ENCODE measurements at regions not wholly inside any gene's neighbourhood (a gene's known extent, or its start where the extent isn't known, plus 50 kb on each side); places are given as distances from the start of the nearest gene placed in this dataset.

GRCh38 chr20:47940101-47940813, 155.0 kb upstream of the SULF2 start:
- no peak for DNase-seq (ENCODE audit: low read depth)
- Histone ChIP-seq H3K36me3 (ENCODE audit: control insufficient read depth, insufficient read depth, low read length) (no peaks in the 10 kb centered on the region), H3K4me3 (ENCODE audit: low read depth, low read length) (no peak overlapping the region), H3K27me3 (ENCODE audit: control insufficient read depth, insufficient read depth, low read length) (peaks cover 14% of the 10 kb centered on the region)
- CTCF ChIA-PET = interaction anchor here (1.2 to 1.6 kb wide), 2 partner anchors 10 to 13 kb away, joined by 4 to 5 read pairs; no protein-coding TSS in a partner anchor
- TF ChIP-seq CTCF (IDR thresholded peaks at IDR 0.05; ENCODE audit: insufficient read depth, low read depth, low read length) = no peak
- POLR2A ChIA-PET = no interaction called here

- H3K27me3 ChIP-seq (ENCODE audit: control insufficient read depth, insufficient read depth, low read length) = peaks cover 16% of the 10 kb centered on the region
- no peak for DNase-seq (ENCODE audit: low read depth)
- no peak overlapping the region for H3K4me3 ChIP-seq (ENCODE audit: low read depth, low read length)
- ChIA-PET CTCF (interaction anchor here (1.0 kb wide), 1 partner anchor 11 kb away, joined by 3 read pairs; no protein-coding TSS in a partner anchor), POLR2A (no interaction called here)
- no peaks in the 10 kb centered on the region for H3K36me3 ChIP-seq (ENCODE audit: control insufficient read depth, insufficient read depth, low read length)
- TF ChIP-seq CTCF (IDR thresholded peaks at IDR 0.05; ENCODE audit: insufficient read depth, low read depth, low read length) = no peak
Observed at GRCh38 chr20:47936612-47937011, 151.3 kb upstream of the SULF2 start.

GRCh38 chr20:47934761-47935160, 149.5 kb upstream of the SULF2 start:
- no peak for TF ChIP-seq CTCF (IDR thresholded peaks at IDR 0.05; ENCODE audit: insufficient read depth, low read depth, low read length)
- H3K36me3 ChIP-seq (ENCODE audit: control insufficient read depth, insufficient read depth, low read length) = no peaks in the 10 kb centered on the region
- peaks cover 12% of the 10 kb centered on the region for H3K27me3 ChIP-seq (ENCODE audit: control insufficient read depth, insufficient read depth, low read length)
- no peak overlapping the region for H3K4me3 ChIP-seq (ENCODE audit: low read depth, low read length)
- no peak for DNase-seq (ENCODE audit: low read depth)
- POLR2A ChIA-PET = no interaction called here
- CTCF ChIA-PET = no interaction called here

GRCh38 chr20:47931443-47931842, 146.2 kb upstream of the SULF2 start:
- DNase-seq (ENCODE audit: low read depth) = no peak
- H3K4me3 ChIP-seq (ENCODE audit: low read depth, low read length) = no peak overlapping the region
- CTCF ChIA-PET = interaction anchor here (0.5 to 0.7 kb wide), 2 partner anchors 77 to 1067 kb away, joined by 3 read pairs; no protein-coding TSS in a partner anchor

GRCh38 chr20:47931002-47931401, 145.7 kb upstream of the SULF2 start:
- 0 out of 2 replicates have a peak, but pooled peaks cover 2% of the 10 kb centered on the region for H3K27me3 ChIP-seq (ENCODE audit: control insufficient read depth, insufficient read depth, low read length)
- ChIA-PET CTCF (interaction anchor here (0.5 to 0.7 kb wide), 2 partner anchors 78 to 1066 kb away, joined by 3 read pairs; no protein-coding TSS in a partner anchor), POLR2A (no interaction called here)
- TF ChIP-seq CTCF (IDR thresholded peaks at IDR 0.05; ENCODE audit: insufficient read depth, low read depth, low read length) = no peak
- no peak overlapping the region for H3K4me3 ChIP-seq (ENCODE audit: low read depth, low read length)
- no peaks in the 10 kb centered on the region for H3K36me3 ChIP-seq (ENCODE audit: control insufficient read depth, insufficient read depth, low read length)
- no peak for DNase-seq (ENCODE audit: low read depth)

More at GRCh38 chr20:47931443-47931842, 146.2 kb upstream of the SULF2 start:
- POLR2A ChIA-PET = no interaction called here
- no peak for TF ChIP-seq CTCF (IDR thresholded peaks at IDR 0.05; ENCODE audit: insufficient read depth, low read depth, low read length)
- H3K36me3 ChIP-seq (ENCODE audit: control insufficient read depth, insufficient read depth, low read length) = no peaks in the 10 kb centered on the region
- H3K27me3 ChIP-seq (ENCODE audit: control insufficient read depth, insufficient read depth, low read length) = 0 out of 2 replicates have a peak, but pooled peaks cover 2% of the 10 kb centered on the region
